HG03103 (cell line): ENCODE measurements at regions not wholly inside any gene's neighbourhood (a gene's known extent, or its start where the extent isn't known, plus 50 kb on each side); places are given as distances from the start of the nearest gene placed in this dataset.
A peak's percentile ranks its signal among the peaks of the same experiment; 100 is the strongest.
"Not testable (repeated sequence)": the region's sequence is repeated elsewhere in the genome, so short reads cannot be mapped to it uniquely, and the experiment has no call there.

Experiments
- ATAC-seq: cut with Tn5 transposase; IDR thresholded peaks from one replicate; pipeline ENCODE4 v1.9.1; 2021; ENCODE audit warnings: low read depth; ENCODE audit not compliant: unreplicated experiment

DNA sequence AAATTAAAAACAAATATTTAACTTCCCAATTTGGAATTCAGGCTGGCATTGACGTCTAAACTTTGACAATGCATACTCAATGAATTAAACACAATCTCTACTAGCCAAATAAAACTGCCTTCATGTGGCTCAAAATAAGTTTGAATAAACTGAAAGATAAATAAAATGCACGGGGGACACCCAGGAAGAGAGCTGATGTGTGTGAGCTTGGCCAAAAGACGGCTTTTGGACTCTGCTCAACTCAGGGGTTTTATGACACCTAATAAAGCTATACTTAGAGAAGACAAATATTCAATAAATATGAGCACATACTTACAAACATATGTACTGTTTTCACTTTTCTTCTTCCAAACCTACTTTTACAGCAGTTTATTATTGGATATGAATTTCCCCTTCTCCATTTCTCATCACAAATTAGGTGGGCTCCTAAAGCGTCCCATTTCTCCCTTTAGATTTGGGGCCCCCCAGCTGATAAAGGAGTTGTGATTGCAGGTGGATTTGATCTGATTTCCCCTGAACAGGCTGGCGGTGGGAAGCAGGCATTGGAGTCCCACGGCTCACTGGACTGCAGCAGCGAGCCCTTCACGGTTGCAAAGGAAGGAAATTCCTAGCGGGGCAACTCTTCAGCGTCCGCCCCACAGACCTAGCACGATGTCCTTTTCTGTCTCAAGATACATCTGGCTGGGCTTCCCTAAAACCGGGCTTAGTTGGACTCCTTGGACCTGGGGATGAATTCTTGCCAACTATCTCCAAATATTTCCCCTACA, 79.6 kb downstream of the INSIG1 start:
- ATAC-seq = no peak

DNA sequence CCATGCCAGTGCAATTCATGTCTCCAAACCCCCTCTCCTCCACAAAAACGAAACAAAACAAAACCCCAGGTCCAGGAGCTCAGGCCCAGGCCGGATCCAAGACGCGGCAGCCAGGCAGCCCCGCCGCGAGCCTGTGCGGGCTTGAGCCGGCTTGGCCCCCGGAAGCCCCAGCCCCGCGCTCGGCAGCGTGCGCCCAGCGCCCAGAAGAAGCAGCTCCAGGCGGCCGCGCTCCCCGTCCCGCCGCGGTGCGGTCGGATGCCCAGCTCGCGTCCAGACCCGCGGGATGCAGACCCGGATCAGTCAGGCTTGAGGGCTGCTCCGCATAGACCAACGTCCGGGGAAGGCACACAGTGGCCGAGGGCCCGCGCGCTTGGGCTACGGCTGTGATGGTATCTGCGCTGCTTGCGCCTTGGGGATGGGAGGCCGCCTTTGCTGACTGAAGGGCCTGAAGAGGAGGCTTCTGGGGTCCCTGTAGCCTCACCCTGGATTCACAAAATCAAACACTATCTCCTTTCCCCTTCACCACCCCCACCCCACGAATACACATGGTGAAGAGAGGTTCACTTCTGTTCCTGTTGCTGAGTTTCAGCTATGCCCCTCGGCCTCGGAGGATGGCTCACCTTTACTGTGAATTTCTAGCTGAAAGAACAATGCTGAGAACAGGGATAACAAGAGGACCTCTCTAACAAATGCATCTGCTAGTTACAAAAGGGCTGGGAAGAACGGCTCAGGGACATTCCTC, 79.9 kb upstream of the EN2 start:
- ATAC-seq = no peak

DNA sequence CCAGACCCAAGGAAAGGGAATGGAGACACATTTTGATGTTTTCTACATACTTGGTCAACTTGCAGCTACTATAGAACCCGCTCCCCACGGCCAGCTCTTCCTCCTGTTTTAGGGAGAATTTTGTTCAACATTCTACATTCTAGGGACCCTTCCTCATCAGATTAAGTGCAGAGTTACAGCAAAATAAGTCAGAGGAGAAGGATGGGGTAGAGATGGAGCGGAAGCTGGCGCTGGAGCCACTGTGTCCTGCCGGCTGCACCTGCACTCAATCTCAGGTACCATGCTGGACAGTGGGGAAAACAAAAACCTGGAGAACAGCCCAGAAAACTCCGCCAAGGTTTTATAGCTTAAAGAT, 79.4 kb upstream of the EN2 start:
- ATAC-seq = no peak

DNA sequence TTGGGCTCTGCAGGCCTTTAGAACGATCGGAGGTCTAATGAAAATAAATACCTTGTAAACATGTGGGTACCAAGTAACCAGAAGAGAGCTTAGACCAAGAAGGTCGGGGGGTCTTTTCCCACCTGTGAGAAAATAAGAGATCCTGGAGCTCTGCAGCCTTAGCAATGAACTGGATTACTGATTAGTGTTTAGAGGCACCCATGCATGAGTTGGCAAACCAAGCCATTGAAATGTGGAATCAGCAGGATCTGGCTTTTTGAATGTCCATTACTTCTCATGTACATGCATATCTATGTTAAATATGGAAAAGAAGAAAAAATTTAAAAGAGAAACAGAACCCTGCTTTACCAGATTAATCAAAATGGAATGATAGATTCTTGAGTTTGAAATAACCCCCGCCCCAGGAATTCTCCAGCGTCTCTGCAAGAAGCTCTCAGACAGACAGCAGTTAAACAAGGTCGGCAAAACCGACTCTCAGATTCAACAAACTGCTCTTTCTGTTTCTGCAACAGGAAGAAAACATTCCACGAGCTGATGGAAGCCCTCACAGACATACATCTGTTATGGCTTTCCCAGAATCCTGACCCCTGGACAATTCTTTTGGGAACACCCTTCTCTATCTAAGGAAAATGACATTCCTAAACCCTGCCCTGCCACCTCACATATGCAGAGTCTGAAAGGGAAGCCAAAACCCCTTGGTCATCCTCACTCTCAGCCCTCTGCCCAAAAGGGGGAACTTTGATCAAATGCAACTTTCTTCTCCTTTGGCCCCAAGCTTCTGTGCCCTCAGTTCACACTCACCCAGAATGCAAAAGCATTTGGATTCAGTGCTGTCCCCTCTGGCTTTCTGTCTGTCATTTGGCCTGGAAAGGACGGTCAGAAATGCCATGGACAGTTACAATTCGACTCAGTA, 78.7 kb upstream of the EN2 start:
- ATAC-seq = no peak

DNA sequence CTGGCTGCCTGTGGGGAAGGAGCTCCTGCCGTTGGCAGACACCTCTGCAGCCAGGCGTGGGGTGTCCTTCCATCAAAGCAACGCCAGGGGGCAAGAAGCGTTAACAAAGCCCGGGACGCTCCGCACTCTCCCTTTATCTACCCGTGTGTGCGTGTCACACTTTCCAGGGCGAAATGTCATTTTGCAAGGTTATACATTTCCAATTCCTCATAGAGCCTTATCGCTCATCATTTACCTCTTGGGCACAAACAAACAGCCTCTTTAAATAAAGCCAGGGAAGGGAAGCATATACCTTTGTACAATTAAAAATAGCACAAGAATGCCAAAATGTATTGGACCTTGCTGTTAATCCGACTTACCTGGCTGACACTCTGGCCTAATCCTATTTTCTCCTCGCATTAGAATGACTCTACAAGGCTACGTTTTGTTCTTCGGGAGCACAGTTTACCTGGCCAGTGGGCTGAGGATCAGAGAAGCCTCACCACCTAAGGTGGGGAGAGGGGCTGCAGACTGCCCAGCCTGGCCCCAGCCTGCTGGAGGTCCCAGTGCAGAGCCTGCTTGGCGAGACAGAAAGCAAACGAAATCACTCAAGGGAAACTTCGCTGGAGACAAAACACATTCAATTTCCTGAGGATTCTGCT, 77.6 kb upstream of the EN2 start:
- peak; percentile 88 for ATAC-seq

DNA sequence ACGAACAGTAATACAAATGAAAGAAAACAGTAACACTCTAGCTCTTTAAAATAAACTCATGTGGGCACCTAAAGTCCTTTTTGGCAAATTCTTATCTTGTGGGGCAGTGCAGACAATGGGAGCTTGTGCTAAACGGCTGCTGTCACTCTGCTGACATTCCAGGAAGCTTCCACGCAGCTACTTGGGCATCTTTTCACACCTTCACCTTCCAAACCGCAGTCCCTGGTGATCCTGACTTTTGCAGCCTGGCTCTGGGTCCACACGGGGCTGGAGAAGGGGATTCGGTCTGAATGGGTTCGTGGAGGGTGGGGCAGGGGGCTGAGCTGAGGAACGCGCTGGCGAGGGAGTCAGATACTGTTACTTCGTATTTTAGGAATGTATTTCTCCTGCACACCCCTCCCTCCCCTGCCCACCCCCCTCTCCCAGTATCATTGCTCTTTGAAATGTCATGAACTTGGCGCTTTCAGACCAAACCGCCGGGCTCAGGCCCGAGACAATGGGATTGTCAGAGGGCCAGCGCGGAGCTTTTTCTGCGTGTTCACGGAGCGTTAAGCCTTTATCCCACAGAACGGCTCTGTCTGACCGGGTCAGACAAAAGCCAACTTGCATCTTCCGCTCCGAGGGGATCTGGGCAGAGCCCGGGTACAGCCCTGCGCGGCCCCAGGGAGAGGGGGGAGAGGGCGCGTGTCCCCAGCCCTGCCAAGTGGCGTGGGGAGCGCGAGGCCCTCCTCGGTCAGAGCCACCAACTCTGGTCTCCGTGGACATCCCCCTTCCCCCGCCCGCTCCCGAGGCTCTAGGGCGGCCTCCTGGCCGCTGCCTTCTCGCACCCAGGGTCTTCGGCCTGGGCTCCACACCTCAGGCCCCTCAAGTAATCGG, 76.7 kb upstream of the EN2 start:
- ATAC-seq = no peak

DNA sequence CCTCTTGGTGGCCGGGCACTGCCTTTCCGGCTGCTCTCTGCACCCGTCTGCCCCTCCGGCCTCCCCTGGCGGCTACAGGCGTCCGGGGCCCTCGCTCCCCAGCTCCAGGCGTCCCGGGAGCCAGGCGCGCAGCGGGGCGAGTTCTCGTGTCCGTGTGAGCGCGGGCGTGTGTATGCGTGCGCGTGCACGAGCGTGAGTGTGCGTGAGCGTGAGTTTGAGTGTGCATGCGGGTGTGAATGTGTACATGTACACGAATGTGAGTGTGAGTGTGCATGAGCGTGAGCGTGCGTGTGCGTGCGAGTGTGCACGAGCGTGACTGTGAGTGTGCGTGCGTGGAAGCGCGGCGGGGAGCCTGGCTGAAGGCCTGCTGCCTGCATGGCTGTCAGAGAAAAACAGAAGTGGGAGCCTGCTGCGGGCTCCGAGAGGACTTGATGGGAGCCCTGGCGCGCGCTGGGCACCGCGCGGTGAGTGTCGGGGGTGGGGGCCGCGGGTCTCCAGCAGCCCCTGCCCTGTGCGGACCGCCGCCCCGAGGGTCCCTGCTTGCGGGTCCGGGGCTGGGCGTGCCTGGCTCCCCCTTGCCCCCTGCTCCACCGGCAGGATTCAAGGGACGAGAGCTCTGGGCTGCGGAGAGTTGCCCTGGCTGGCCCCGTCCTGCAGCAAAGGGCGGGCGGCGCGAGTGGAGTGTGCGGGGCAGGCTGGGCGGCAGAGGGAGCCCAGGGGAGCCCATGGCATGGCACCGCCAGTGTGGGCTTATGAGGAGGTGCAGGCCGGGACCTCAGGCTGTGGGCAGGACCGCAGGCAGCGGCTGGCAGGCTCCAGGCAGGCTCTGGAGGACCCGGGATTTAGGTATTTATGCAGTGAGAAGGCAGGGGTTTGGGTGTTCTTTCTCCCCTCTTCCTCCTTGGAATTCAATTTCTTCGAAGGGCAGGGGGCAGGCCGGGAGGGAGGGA, 75.8 kb upstream of the EN2 start:
- ATAC-seq = no peak

DNA sequence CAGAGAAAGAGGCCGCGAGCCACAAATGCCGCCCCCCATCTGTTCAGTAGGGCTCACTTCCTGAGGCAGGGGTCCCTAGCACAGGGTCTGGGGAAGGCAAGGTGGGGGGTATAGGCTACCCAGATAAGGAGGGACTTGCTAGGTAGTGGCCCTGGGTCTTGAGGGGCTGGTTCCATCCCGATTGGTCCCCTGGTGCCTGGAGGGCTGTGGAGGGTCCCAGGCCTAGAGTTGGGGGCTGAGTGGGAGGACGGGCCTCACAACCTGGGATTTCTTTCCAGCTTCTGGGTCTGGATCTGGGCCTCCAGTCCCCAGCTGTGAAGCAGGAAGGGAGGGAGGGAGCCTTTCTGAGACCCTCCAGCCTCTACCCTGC, 75.1 kb upstream of the EN2 start:
- no peak for ATAC-seq

DNA sequence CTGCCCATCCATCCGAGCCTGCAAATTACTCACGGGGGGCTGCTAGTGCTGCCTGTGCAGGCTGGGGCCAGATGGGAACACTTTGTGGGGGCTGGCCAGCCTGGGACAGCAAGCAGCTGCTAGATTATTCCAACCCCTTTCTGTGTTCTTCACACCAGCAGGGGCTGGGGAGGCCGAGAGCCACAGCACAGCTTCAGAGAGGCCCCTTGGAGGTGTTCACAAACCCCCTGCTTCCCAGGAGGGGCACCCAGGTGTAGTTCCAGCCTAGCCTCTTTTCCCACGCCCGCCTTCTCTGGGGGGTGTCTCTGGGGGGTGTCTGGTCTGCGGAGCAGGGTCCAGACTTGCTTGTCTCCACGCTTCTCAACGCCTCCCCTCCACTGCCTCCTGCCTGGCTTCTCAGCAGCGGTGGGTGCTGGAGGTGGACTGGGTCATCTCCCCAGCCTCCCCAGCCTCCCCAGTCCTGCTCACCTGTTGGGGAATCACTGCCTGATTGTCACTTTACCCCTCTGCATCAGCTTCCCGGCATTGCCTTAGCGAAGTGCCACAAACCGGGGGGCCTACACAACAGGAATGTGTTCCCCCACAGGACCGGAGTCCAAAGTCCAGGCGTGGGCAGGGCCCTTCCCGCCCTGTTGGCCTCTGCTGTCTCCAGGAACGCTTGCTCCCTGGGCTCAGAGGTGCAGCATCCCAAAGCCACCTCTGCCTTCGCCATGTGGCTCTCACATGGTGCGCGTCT, 74.0 kb upstream of the EN2 start:
- no peak for ATAC-seq

DNA sequence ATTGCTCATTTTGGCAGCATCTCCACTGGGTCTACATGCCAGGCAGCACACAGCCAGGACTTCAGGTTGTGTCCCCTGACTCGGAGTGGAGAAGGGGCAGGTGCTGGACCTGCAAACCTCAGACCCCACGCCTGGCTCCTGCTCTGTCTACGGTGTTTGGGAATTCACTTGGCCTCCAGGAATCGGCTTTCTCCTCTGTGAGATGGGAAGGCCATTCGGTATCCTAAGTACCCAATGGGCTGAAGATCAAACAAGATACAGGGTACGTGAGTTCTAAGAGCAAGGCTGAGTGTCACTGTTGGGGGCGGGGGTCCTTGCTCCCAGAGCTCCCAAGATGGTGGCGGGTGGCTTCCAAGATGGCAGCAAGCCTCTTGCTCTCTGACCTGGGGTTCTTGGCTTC, 73.2 kb upstream of the EN2 start:
- ATAC-seq = no peak

DNA sequence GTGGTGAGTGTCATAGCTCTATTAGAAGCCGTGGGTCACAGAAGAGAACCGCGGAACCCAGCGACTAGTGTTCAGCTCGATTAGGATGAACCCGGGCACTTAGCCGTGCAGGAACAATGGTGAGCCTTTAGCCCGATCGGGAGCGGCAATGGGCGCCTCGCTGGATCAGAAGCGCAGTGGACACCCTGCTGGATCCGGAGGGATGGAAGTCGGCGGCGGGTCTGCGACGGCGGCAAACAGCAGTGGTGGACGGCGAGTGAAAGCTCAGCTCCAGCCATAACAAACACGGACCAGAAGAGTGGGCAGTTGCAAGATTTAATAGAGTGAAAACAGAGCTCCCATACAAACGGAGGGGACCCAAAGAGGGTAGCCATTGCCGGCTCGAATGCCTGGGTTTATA, 72.7 kb upstream of the EN2 start:
- not testable (repeated sequence) for ATAC-seq

DNA sequence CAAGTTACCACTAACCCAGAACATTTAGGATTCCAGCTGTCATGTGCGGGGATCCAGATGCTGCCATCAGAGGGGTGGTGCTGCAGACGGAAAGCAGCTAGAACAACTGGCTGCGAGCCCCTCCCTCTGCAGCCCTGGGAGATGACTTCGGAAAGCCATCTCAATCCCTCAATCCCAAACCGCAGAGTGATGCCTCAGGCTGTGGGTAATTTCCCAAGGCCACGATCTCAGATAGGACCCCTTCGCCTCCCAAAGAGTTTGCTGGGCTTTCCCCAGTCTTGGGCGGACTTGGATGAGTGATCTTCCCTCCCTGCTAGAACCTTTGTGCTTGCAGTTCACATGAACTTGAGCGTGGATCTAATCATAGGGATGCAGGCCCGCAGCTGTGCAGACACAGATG, 71.3 kb upstream of the EN2 start:
- no peak for ATAC-seq

DNA sequence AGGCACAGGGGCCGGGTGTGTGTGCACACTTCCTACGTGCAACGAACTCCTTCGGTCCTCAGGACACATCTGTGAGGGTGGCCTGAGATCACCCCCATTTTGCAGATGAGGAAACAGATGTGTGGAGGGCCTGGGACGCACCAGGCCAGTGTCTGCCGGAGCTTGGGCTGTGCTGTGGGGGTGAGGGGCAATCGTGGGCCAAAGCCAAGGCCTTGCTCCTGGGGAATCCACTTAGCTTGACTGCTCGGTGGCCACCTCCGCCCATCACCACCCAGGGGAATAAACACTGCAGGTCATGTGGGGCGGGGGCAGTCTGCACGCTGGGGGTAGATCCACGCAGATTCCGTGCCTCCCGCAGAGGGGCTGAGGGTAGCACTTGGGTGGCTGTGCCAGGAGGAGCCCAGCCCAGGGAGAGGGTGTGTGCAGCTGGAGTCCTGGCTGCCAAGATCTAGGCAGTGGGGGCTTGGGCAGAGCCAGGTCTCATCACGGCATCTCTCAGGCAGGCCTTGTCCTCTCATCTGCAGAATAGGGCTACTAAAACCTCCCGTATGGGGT, 70.8 kb upstream of the EN2 start:
- ATAC-seq = no peak

DNA sequence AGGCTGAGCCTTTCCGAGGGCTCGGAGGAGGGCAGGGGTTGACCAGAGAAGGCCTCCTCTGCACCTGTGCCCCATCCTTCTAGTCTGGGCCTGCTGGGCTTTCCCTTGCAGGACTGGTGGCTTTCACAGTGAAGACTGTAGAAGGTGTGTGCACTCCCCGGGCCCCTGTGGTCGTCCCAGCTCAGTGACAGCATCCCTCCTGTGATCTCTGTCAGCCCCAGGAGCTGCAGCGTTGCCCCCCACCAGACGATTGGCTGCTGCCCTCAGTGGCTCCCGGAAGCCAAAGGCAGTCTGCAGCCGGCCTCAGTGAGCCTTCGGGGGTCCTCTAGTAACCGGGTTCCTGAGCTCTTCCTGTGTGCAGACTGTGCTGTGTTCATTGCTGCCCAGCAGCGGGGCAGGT, 69.4 kb upstream of the EN2 start:
- no peak for ATAC-seq

DNA sequence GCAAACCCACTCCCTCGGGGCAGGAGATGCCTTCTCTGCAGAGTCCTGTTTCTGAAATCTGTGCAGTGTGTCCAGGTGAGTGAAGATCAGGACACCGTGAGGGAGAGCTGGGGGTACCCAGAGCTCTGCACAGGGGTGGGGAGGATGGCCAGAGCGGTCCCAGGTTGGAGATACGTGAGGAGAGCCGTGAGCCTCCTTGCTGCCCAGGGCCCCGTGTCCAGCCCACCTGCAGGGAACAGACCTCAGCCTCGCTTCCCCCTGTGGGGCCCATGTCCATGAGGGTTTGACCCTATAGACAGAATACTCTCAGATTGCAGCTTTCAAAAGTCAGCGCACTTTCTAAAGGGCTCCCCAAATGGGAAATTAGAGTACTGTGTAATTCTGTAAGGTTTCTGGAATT, 66.5 kb upstream of the EN2 start:
- ATAC-seq = no peak

DNA sequence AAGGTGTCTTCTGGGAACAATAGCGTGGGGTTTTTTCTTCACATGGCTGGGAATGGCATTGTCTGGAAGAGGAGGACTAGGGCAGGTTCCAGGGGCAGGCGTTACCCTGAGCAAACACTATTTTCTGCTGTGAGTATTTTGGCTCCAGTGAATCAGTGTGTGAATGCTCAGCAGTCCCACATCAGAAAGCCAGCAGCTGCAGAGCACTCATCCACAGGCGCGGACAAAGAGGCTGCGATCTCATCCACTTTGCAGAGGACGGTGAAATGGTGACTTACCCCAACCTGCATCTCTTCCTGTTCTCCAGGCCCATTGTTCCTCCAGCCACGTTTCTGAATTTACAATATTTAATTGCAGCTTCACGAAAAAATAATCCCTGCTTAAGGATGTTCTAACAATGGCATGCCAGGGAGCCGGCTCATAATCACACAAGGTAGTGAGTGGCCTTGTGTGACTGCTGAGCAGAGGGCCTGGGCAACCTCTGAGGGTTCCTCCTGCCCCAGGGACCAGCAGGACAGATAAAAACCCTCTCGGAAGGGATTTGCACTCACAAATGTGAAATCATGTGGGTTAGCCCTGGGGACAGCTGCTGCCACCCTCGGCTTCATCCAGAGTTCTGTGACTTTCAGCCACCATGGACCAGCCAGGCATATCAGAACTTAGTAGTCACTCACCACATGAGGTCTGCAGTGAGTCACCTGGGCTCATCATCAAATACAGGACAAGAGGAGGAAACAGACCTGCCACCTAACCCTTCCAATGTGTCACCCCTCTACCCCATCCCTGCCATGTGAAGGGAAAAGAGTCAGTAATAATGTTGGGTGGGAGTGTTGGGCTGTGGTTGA, 65.0 kb upstream of the EN2 start:
- no peak for ATAC-seq

DNA sequence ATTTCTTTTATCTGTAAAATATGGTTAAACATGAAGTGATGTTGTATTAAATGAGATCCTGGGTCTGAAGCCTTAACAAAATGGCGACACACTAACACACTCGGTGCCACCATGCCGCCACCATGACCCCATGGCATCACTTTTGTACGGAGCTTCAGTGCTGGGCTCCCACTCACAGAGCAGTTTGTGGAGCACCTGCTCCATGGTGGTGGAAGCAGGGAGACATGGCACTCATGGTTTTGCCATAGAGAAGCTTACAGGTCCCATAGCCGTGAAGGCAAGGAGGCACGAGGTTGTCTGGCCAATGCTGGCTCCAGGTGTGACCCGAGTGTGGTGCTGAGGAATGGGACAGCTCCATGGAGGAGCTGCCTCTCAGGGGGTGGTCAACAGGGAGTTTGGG, 63.5 kb upstream of the EN2 start:
- no peak for ATAC-seq
